GM23338 (cell line): ENCODE measurements at regions not wholly inside any gene's neighbourhood (a gene's known extent, or its start where the extent isn't known, plus 50 kb on each side); places are given as distances from the start of the nearest gene placed in this dataset.

Source experiments
- CREB1 ChIP-seq: fragments of 250-450 bp; sonication (Bioruptor Pico); IDR thresholded peaks from 2 replicates; pipeline ENCODE4 v1.5.0; 2020; ENCODE audit warnings: low read depth, mild to moderate bottlenecking, moderate library complexity
- EZH2 ChIP-seq: fragments of 200-600 bp; sonication (generic); IDR thresholded peaks from one replicate; pipeline ENCODE4 v1.8.0; 2017; ENCODE audit warnings: antibody characterized with exemption, mild to moderate bottlenecking, low read depth; ENCODE audit not compliant: unreplicated experiment
- EZH2phosphoT487 ChIP-seq: fragments of 200-600 bp; sonication (generic); IDR thresholded peaks from one replicate; pipeline ENCODE4 v1.8.1; 2018; ENCODE audit warnings: antibody characterized with exemption; ENCODE audit not compliant: unreplicated experiment
- JUNB ChIP-seq: IDR thresholded peaks from one replicate; pipeline ENCODE4 v1.6.1; 2016; ENCODE audit warnings: antibody characterized with exemption; ENCODE audit not compliant: unreplicated experiment
- POLR2AphosphoS5 ChIP-seq: IDR thresholded peaks from 2 replicates; pipeline ENCODE4 v1.6.1; 2016; ENCODE audit warnings: antibody characterized with exemption, low read depth
- STAT1 ChIP-seq: IDR thresholded peaks from one replicate; pipeline ENCODE4 v1.6.1; 2016; ENCODE audit warnings: antibody characterized with exemption; ENCODE audit not compliant: unreplicated experiment
- ZNF114 ChIP-seq: fragments of 250-450 bp; sonication (Bioruptor Pico); IDR thresholded peaks from 2 replicates; pipeline ENCODE4 v1.5.0; 2020; ENCODE audit warnings: mild to moderate bottlenecking, moderate library complexity
- ZNF331 ChIP-seq: fragments of 250-450 bp; sonication (Bioruptor Pico); IDR thresholded peaks from 2 replicates; pipeline ENCODE4 v1.5.0; 2020; ENCODE audit warnings: low read depth, mild to moderate bottlenecking, moderate library complexity
- TF ChIP-seq, protein P1 (sequence below), 2 experiments: fragments of 200-600 bp in 1 of 2; sonication (generic) in 1 of 2; conservative IDR thresholded peaks; 2 replicates each; pipeline versions ENCODE4 v1.5.1 to v1.6.1; 2016 to 2017; ENCODE audit warnings: antibody characterized with exemption in 2 of 2, low read depth in 2 of 2, mild to moderate bottlenecking in 2 of 2, moderate library complexity in 1 of 2
- TF ChIP-seq, protein P2 (sequence below): IDR thresholded peaks from one replicate; pipeline ENCODE4 v1.6.1; 2018; ENCODE audit warnings: antibody characterized with exemption; ENCODE audit not compliant: unreplicated experiment
- TF ChIP-seq, protein P3 (sequence below): IDR thresholded peaks from 2 replicates; pipeline ENCODE4 v1.6.1; 2016; ENCODE audit warnings: antibody characterized with exemption
- TF ChIP-seq, protein P4 (sequence below): fragments of 250-450 bp; sonication (Bioruptor Pico); IDR thresholded peaks from 2 replicates; pipeline ENCODE4 v1.5.0; 2020; ENCODE audit warnings: mild to moderate bottlenecking, moderate library complexity

GRCh38 chr1:214761030-214761429, 158.0 kb downstream of the CENPF start:
- TF ChIP-seq, protein P1, sequence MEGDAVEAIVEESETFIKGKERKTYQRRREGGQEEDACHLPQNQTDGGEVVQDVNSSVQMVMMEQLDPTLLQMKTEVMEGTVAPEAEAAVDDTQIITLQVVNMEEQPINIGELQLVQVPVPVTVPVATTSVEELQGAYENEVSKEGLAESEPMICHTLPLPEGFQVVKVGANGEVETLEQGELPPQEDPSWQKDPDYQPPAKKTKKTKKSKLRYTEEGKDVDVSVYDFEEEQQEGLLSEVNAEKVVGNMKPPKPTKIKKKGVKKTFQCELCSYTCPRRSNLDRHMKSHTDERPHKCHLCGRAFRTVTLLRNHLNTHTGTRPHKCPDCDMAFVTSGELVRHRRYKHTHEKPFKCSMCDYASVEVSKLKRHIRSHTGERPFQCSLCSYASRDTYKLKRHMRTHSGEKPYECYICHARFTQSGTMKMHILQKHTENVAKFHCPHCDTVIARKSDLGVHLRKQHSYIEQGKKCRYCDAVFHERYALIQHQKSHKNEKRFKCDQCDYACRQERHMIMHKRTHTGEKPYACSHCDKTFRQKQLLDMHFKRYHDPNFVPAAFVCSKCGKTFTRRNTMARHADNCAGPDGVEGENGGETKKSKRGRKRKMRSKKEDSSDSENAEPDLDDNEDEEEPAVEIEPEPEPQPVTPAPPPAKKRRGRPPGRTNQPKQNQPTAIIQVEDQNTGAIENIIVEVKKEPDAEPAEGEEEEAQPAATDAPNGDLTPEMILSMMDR (conservative IDR thresholded peaks at IDR 0.05; ENCODE audit: low read depth in 2 of 2): no peak
- TF ChIP-seq EZH2: no peak
- no peak for TF ChIP-seq POLR2AphosphoS5
- no peak for TF ChIP-seq EZH2phosphoT487
- TF ChIP-seq, protein P2, sequence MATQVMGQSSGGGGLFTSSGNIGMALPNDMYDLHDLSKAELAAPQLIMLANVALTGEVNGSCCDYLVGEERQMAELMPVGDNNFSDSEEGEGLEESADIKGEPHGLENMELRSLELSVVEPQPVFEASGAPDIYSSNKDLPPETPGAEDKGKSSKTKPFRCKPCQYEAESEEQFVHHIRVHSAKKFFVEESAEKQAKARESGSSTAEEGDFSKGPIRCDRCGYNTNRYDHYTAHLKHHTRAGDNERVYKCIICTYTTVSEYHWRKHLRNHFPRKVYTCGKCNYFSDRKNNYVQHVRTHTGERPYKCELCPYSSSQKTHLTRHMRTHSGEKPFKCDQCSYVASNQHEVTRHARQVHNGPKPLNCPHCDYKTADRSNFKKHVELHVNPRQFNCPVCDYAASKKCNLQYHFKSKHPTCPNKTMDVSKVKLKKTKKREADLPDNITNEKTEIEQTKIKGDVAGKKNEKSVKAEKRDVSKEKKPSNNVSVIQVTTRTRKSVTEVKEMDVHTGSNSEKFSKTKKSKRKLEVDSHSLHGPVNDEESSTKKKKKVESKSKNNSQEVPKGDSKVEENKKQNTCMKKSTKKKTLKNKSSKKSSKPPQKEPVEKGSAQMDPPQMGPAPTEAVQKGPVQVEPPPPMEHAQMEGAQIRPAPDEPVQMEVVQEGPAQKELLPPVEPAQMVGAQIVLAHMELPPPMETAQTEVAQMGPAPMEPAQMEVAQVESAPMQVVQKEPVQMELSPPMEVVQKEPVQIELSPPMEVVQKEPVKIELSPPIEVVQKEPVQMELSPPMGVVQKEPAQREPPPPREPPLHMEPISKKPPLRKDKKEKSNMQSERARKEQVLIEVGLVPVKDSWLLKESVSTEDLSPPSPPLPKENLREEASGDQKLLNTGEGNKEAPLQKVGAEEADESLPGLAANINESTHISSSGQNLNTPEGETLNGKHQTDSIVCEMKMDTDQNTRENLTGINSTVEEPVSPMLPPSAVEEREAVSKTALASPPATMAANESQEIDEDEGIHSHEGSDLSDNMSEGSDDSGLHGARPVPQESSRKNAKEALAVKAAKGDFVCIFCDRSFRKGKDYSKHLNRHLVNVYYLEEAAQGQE: no peak
- no peak for TF ChIP-seq JUNB
- no peak for TF ChIP-seq CREB1
- no peak for TF ChIP-seq STAT1
- no peak for TF ChIP-seq ZNF331 (CRISPR knock-in tag)
- TF ChIP-seq, protein P3, sequence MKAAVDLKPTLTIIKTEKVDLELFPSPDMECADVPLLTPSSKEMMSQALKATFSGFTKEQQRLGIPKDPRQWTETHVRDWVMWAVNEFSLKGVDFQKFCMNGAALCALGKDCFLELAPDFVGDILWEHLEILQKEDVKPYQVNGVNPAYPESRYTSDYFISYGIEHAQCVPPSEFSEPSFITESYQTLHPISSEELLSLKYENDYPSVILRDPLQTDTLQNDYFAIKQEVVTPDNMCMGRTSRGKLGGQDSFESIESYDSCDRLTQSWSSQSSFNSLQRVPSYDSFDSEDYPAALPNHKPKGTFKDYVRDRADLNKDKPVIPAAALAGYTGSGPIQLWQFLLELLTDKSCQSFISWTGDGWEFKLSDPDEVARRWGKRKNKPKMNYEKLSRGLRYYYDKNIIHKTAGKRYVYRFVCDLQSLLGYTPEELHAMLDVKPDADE: no peak
- TF ChIP-seq ZNF114 (CRISPR knock-in tag): no peak
- TF ChIP-seq, protein P4, sequence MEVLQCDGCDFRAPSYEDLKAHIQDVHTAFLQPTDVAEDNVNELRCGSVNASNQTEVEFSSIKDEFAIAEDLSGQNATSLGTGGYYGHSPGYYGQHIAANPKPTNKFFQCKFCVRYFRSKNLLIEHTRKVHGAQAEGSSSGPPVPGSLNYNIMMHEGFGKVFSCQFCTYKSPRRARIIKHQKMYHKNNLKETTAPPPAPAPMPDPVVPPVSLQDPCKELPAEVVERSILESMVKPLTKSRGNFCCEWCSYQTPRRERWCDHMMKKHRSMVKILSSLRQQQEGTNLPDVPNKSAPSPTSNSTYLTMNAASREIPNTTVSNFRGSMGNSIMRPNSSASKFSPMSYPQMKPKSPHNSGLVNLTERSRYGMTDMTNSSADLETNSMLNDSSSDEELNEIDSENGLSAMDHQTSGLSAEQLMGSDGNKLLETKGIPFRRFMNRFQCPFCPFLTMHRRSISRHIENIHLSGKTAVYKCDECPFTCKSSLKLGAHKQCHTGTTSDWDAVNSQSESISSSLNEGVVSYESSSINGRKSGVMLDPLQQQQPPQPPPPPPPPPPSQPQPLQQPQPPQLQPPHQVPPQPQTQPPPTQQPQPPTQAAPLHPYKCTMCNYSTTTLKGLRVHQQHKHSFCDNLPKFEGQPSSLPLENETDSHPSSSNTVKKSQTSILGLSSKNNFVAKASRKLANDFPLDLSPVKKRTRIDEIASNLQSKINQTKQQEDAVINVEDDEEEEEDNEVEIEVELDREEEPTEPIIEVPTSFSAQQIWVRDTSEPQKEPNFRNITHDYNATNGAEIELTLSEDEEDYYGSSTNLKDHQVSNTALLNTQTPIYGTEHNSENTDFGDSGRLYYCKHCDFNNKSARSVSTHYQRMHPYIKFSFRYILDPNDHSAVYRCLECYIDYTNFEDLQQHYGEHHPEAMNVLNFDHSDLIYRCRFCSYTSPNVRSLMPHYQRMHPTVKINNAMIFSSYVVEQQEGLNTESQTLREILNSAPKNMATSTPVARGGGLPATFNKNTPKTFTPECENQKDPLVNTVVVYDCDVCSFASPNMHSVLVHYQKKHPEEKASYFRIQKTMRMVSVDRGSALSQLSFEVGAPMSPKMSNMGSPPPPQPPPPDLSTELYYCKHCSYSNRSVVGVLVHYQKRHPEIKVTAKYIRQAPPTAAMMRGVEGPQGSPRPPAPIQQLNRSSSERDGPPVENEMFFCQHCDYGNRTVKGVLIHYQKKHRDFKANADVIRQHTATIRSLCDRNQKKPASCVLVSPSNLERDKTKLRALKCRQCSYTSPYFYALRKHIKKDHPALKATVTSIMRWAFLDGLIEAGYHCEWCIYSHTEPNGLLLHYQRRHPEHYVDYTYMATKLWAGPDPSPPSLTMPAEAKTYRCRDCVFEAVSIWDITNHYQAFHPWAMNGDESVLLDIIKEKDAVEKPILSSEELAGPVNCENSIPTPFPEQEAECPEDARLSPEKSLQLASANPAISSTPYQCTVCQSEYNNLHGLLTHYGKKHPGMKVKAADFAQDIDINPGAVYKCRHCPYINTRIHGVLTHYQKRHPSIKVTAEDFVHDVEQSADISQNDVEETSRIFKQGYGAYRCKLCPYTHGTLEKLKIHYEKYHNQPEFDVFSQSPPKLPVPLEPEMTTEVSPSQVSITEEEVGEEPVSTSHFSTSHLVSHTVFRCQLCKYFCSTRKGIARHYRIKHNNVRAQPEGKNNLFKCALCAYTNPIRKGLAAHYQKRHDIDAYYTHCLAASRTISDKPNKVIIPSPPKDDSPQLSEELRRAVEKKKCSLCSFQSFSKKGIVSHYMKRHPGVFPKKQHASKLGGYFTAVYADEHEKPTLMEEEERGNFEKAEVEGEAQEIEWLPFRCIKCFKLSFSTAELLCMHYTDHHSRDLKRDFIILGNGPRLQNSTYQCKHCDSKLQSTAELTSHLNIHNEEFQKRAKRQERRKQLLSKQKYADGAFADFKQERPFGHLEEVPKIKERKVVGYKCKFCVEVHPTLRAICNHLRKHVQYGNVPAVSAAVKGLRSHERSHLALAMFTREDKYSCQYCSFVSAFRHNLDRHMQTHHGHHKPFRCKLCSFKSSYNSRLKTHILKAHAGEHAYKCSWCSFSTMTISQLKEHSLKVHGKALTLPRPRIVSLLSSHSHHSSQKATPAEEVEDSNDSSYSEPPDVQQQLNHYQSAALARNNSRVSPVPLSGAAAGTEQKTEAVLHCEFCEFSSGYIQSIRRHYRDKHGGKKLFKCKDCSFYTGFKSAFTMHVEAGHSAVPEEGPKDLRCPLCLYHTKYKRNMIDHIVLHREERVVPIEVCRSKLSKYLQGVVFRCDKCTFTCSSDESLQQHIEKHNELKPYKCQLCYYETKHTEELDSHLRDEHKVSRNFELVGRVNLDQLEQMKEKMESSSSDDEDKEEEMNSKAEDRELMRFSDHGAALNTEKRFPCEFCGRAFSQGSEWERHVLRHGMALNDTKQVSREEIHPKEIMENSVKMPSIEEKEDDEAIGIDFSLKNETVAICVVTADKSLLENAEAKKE (CRISPR knock-in tag): no peak
